ENCODE measurements at regions not wholly inside any gene's neighbourhood (a gene's known extent, or its start where the extent isn't known, plus 50 kb on each side); places are given as distances from the start of the nearest gene placed in this dataset.
"Not testable (repeated sequence)": the region's sequence is repeated elsewhere in the genome, so short reads cannot be mapped to it uniquely, and the experiment has no call there.

DNA sequence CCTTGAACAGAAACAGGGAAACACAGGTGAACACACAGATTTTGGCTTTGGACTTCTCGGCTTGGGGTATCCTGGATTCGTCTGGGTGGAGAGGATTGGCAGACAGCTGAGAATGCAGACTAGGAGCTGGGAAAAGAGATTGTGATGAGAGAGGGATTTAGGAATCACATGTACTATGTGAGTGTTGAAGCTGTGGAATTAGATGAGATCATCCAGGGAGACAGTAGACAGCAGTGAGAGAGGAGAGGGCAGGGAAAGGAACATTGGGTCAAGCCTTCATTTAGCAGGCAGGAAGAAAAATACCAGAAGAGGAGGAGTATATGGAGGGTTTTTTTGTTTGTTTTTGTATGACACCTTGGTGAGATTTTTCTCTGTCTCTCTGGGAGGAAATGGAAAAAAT, 262.1 kb upstream of the TBL1XR1 start:
- CTCF ChIA-PET, result no interaction called here
- Mint-ChIP-seq H3K27me3 (no peaks in the 10 kb centered on the region), H3K4me3 (no peak overlapping the region), H3K27ac (no peak overlapping the region), H3K4me1 (no peaks in the 10 kb centered on the region), H3K9me3 (no peaks in the 10 kb centered on the region), H3K36me3 (no peaks in the 10 kb centered on the region)
- DNase-seq, result no peak

DNA sequence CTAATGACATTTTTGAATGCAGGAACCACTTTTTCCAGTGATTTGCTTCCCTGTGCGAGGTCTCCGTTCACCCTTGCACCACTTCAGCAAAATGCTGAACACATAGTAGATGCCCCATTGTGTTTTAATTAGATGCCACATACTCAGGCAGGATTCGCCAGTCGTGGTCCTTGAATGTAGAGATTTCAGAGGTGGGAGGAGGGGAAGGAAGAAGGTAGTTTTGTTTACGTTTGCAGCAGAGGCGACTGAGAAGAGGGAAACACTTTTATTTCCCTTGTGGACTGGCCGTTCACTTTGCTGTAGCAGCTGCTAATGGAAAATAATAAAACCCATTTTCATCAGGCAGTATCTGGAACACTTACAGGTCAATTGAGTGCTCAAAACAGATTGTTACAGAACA, 262.8 kb upstream of the TBL1XR1 start:
- no peaks in the 10 kb centered on the region for H3K27me3 Mint-ChIP-seq
- no peak for DNase-seq
- no peaks in the 10 kb centered on the region for H3K9me3 Mint-ChIP-seq
- CTCF ChIA-PET, result no interaction called here
- H3K4me3 Mint-ChIP-seq, result no peak overlapping the region
- H3K27ac Mint-ChIP-seq, result no peak overlapping the region
- no peaks in the 10 kb centered on the region for H3K4me1 Mint-ChIP-seq
- H3K36me3 Mint-ChIP-seq, result no peaks in the 10 kb centered on the region

GRCh38 chr3:177461765-177462164, 264.5 kb upstream of the TBL1XR1 start:
- no peak overlapping the region for H3K4me3 Mint-ChIP-seq
- CTCF ChIA-PET, result no interaction called here
- H3K9me3 Mint-ChIP-seq, result no peaks in the 10 kb centered on the region
- H3K36me3 Mint-ChIP-seq, result no peaks in the 10 kb centered on the region
- no peaks in the 10 kb centered on the region for H3K4me1 Mint-ChIP-seq
- no peaks in the 10 kb centered on the region for H3K27me3 Mint-ChIP-seq
- no peak for DNase-seq
- no peak overlapping the region for H3K27ac Mint-ChIP-seq

- DNase-seq, CTCF ChIA-PET, H3K27ac Mint-ChIP-seq: not testable (repeated sequence)
Measured at GRCh38 chr3:177463341-177463740, 266.1 kb upstream of the TBL1XR1 start.

DNA sequence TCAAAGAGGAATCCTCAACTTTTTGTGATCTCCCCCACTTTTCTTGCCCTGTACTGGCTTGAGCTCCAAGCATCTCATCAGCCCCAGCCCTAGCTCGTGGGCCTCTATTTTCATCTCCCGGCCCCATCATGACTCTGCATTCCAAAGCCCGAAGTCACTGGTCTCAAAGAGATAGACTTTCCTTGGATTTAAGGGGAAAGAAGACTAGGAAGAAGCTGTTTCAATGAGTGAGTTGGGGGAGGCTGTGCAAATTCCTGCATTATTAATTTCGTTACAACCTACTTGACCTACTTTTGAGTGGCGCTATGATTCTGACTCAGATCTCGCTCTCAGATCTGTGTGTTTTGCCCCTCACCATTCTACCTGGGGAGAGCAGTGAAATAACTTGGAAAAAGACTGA, 266.6 kb upstream of the TBL1XR1 start:
- H3K9me3 Mint-ChIP-seq, result no peaks in the 10 kb centered on the region
- no peak overlapping the region for H3K4me3 Mint-ChIP-seq
- no peak for DNase-seq
- no peaks in the 10 kb centered on the region for H3K36me3 Mint-ChIP-seq
- H3K27ac Mint-ChIP-seq, result no peak overlapping the region
- no peaks in the 10 kb centered on the region for H3K27me3 Mint-ChIP-seq
- H3K4me1 Mint-ChIP-seq, result no peaks in the 10 kb centered on the region
- CTCF ChIA-PET, result no interaction called here

More at GRCh38 chr3:177463341-177463740, 266.1 kb upstream of the TBL1XR1 start:
- not testable (repeated sequence) for H3K9me3 Mint-ChIP-seq, H3K27me3 Mint-ChIP-seq, H3K4me1 Mint-ChIP-seq, H3K36me3 Mint-ChIP-seq, H3K4me3 Mint-ChIP-seq

DNA sequence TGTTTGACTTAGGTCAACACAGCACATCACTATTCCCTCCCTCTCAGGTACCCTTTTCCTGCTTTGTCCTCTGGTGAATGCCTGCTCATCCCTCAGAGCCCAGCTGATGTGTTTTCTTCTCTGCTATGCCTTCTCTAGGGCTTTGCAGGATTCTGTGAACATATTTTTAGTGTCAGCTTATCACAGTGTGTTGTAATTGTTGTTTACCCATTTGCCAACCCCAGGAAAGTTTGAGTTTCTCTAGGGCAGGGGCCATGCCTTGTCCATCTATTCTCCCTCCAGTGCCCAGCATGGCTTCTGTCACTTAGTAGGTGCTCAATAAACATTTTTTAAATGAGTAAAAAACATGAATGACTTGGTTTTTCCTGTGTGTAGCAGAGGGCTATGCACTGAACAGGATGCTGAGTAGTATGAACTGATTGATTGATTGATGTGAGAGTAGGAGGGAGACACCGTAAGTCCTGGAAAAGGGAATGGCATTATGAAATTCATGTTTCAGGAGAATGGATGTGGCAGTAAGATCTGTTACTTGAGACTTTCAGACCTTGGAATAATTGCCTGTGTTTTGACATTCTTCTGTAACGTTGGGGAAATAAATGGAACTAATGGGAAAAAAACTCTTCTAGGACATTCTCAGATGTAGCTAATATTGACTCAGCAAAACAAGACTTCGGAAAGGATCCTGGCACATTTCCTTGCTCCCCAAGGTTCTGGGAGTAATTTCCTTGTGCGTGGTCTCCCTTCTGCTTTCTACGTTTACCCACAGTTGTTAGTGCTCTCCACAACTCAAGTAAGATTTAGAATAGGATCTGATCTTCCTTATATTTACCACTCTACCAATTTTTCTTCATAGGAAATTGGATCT, 267.3 kb upstream of the TBL1XR1 start:
- Mint-ChIP-seq H3K4me1 (no peaks in the 10 kb centered on the region), H3K27me3 (no peaks in the 10 kb centered on the region), H3K9me3 (no peaks in the 10 kb centered on the region), H3K4me3 (no peak overlapping the region), H3K27ac (no peak overlapping the region), H3K36me3 (no peaks in the 10 kb centered on the region)
- CTCF ChIA-PET, result interaction anchor here (0.6 kb wide), 1 partner anchor 37 kb away, joined by 3 read pairs; no protein-coding TSS in a partner anchor
- DNase-seq, result no peak

DNA sequence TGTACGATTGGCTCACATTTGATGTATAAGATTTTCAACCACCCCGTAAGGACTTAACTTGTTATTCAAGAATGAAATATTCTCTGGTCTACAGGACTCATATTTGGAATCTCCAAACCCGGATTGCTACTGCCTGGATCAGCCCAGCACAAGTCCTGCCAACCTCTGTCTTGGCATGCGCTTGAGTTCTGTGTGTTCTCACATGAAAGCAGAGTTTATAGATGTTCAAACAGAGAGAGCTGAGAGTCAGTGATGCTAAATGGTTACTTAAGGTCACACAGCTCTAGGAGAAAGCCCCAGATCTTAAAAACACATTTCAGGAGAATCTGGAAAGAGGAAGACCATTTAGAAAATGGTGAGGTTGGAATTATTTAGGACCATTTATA, 268.0 kb upstream of the TBL1XR1 start:
- Mint-ChIP-seq H3K36me3 (no peaks in the 10 kb centered on the region), H3K27ac (no peak overlapping the region), H3K27me3 (no peaks in the 10 kb centered on the region), H3K4me1 (no peaks in the 10 kb centered on the region), H3K4me3 (no peak overlapping the region), H3K9me3 (no peaks in the 10 kb centered on the region)
- DNase-seq, result no peak
- CTCF ChIA-PET, result interaction anchor here (0.6 kb wide), 1 partner anchor 38 kb away, joined by 3 read pairs; no protein-coding TSS in a partner anchor

DNA sequence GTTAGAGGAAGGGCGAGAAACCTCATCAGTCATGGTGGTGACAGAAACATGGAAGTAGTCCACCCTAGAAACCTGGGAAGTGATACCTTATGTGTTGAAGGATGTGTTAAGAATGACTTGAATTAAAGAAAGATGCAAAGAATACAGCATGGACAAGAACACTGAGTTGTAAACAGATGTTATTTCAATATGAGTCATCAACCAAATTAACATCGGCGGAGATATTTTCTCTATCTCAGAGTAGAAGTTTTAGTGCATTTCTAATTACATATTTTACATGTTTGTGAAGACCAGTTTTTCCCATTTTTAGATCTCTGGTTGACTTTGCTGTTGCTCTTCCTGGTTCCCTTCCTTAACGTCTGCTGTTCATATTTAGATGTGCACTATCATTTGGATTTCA, 268.8 kb upstream of the TBL1XR1 start:
- no peak for DNase-seq
- no peaks in the 10 kb centered on the region for H3K27me3 Mint-ChIP-seq
- H3K27ac Mint-ChIP-seq, result no peak overlapping the region
- H3K36me3 Mint-ChIP-seq, result no peaks in the 10 kb centered on the region
- no peaks in the 10 kb centered on the region for H3K9me3 Mint-ChIP-seq
- CTCF ChIA-PET, result no interaction called here
- no peaks in the 10 kb centered on the region for H3K4me1 Mint-ChIP-seq
- no peak overlapping the region for H3K4me3 Mint-ChIP-seq

DNA sequence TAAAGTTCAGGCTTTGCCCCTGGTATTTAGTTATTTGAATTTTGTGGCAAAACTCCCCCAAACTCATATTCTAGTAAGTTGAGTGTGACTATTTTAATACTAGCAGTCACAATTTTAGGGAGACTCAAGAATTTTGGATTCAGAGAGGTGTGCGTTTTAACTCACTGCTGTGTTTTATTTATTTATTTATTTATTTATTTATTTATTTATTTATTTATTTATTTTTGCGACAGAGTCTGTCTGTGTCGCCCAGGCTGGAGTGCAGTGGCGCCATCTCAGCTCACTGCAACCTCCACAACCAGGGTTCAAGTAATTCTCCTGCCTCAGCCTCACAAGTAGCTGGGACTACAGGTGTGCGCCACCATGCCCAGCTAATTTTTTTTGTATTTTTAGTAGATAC, 269.3 kb upstream of the TBL1XR1 start:
- H3K4me1 Mint-ChIP-seq, H3K4me3 Mint-ChIP-seq, CTCF ChIA-PET, H3K27me3 Mint-ChIP-seq, H3K36me3 Mint-ChIP-seq, H3K27ac Mint-ChIP-seq, DNase-seq, H3K9me3 Mint-ChIP-seq: not testable (repeated sequence)

- CTCF ChIA-PET, result no interaction called here
- Mint-ChIP-seq H3K4me1 (no peaks in the 10 kb centered on the region), H3K9me3 (no peaks in the 10 kb centered on the region), H3K27ac (no peak overlapping the region), H3K4me3 (no peak overlapping the region), H3K36me3 (no peaks in the 10 kb centered on the region), H3K27me3 (no peaks in the 10 kb centered on the region)
- no peak for DNase-seq
Measured at GRCh38 chr3:177467247-177467985, 270.1 kb upstream of the TBL1XR1 start.

- no peak overlapping the region for H3K4me3 Mint-ChIP-seq
- H3K27me3 Mint-ChIP-seq, result no peaks in the 10 kb centered on the region
- DNase-seq, result no peak
- H3K27ac Mint-ChIP-seq, result no peak overlapping the region
- H3K4me1 Mint-ChIP-seq, result no peaks in the 10 kb centered on the region
- no peaks in the 10 kb centered on the region for H3K9me3 Mint-ChIP-seq
- H3K36me3 Mint-ChIP-seq, result no peaks in the 10 kb centered on the region
- CTCF ChIA-PET, result no interaction called here
Measured at GRCh38 chr3:177468331-177468730, 271.0 kb upstream of the TBL1XR1 start.

- no peaks in the 10 kb centered on the region for H3K27me3 Mint-ChIP-seq
- no peak for DNase-seq
- H3K9me3 Mint-ChIP-seq, result no peaks in the 10 kb centered on the region
- no peak overlapping the region for H3K27ac Mint-ChIP-seq
- CTCF ChIA-PET, result no interaction called here
- H3K4me1 Mint-ChIP-seq, result no peaks in the 10 kb centered on the region
- no peak overlapping the region for H3K4me3 Mint-ChIP-seq
- H3K36me3 Mint-ChIP-seq, result no peaks in the 10 kb centered on the region
Measured at GRCh38 chr3:177468816-177469215, 271.5 kb upstream of the TBL1XR1 start.

DNA sequence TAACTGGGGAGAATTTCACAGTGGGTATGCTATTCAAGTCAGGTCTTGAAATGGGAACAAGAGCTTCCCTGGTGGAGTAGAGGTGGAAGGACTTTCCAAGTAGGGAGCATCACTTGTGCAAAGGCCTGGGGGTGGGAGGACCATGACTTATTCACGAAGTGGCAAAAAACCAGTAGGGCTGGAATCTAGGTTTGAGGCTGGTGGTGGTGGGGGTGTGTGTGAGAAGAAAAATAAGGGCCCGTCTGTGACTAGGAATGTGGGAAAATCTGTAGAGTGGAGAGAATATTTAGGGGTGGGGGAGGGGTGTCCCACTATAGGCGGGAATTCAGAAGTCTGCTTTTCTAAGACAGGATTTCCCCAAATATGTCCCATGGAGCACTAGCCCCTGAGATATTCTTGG, 271.9 kb upstream of the TBL1XR1 start:
- H3K36me3 Mint-ChIP-seq, result no peaks in the 10 kb centered on the region
- H3K4me1 Mint-ChIP-seq, result no peaks in the 10 kb centered on the region
- no peaks in the 10 kb centered on the region for H3K27me3 Mint-ChIP-seq
- CTCF ChIA-PET, result no interaction called here
- peak overlapping the region; percentile 15 for H3K27ac Mint-ChIP-seq
- H3K9me3 Mint-ChIP-seq, result no peaks in the 10 kb centered on the region
- no peak for DNase-seq
- no peak overlapping the region for H3K4me3 Mint-ChIP-seq

DNA sequence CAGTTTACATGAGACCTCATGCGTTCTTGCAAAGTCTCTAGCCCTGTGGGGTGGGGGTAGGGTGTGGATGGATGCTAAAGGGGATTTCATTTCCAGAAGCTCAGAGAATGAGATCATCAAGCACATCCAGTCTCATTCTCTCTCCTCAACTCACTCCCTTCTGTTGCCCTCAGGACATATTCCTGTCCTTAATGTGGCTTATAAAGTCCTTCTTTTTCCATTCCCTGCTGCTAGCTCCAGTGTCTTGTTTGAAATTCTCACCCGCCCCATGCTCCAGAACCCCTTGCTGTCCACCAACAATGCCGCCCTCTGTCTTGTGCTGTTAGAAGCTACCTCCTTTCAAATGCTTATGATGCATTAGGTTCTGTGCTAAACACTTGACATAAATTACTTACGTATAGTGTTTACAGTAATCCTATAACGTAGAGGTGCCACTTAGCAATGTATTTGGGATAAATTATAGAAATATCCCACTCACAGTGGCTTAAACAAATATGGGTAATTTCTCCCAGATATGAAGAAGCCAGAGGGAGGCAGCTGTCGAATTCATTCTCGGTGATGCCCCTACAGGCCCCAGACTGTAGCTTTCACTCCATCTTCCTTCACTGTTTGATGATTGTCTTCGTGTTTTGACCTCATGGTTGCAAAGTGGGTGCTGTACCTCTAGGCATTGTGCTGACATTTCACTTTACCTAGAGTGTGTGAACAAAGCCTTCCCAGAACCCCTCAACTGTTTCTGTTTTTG, 273.1 kb upstream of the TBL1XR1 start:
- no peaks in the 10 kb centered on the region for H3K27me3 Mint-ChIP-seq
- no peaks in the 10 kb centered on the region for H3K9me3 Mint-ChIP-seq
- no peak overlapping the region for H3K27ac Mint-ChIP-seq
- H3K36me3 Mint-ChIP-seq, result no peaks in the 10 kb centered on the region
- DNase-seq, result no peak
- H3K4me1 Mint-ChIP-seq, result no peaks in the 10 kb centered on the region
- no peak overlapping the region for H3K4me3 Mint-ChIP-seq
- CTCF ChIA-PET, result interaction anchor here (1.3 kb wide), 1 partner anchor 420 kb away, joined by 3 read pairs; no protein-coding TSS in a partner anchor
